Left colon (tissue), 2 donors: ENCODE measurements at regions not wholly inside any gene's neighbourhood (a gene's known extent, or its start where the extent isn't known, plus 50 kb on each side); places are given as distances from the start of the nearest gene placed in this dataset.
"Not testable (repeated sequence)": the region's sequence is repeated elsewhere in the genome, so short reads cannot be mapped to it uniquely, and the experiment has no call there.

Source experiments
- ATAC-seq: fragments of 200-7000 bp; cut with Tn5 transposase; one replicate; pipeline ENCODE4 v1.9.1; 2020; ENCODE audit warnings: mild to moderate bottlenecking, moderate library complexity
- DNase-seq, 2 donors: peaks; one replicate each; pipeline ENCODE4 v3.0.0-alpha.2; 2020
- intact Hi-C, 2 donors: fragments of 100-400 bp; cut with DNase I in 1 of 2; cut with micrococcal nuclease in 1 of 2; formaldehyde crosslinking; loops; one replicate each; pipeline versions ENCODE4 v1.11.2 to v1.14.0; 2022; cut with DNase I, micrococcal nuclease
- donor health status: DM: no; HTN: no; CAD: no.
- donor health status: DM: yes; HTN: yes; CAD: no.

GRCh38 chr1:187836557-187836956, 1007.8 kb downstream of the PLA2G4A start:
- intact Hi-C loops = no loop called here
- no peak for DNase-seq
- no peak for ATAC-seq

GRCh38 chr1:187837787-187838186, 1009.0 kb downstream of the PLA2G4A start:
- intact Hi-C loops = no loop called here
- DNase-seq (no peak), ATAC-seq (no peak)

- intact Hi-C loops = no loop called here
- no peak for ATAC-seq
- DNase-seq = no peak
Observed at GRCh38 chr1:187838335-187839293, 1009.9 kb downstream of the PLA2G4A start.

- ATAC-seq = no peak
- no peak for DNase-seq
- intact Hi-C loops = no loop called here
Observed at GRCh38 chr1:187839873-187840272, 1011.1 kb downstream of the PLA2G4A start.

GRCh38 chr1:187840557-187840956, 1011.8 kb downstream of the PLA2G4A start:
- intact Hi-C loops = no loop called here
- ATAC-seq (no peak), DNase-seq (no peak)

GRCh38 chr1:187842406-187843165, 1013.8 kb downstream of the PLA2G4A start:
- DNase-seq (no peak), ATAC-seq (no peak)
- intact Hi-C loops = no loop called here

GRCh38 chr1:187844313-187844712, 1015.6 kb downstream of the PLA2G4A start:
- no peak for DNase-seq
- no peak for ATAC-seq
- intact Hi-C loops = no loop called here

- intact Hi-C loops = no loop called here
- ATAC-seq (no peak), DNase-seq (no peak)
Observed at GRCh38 chr1:187847531-187847930, 1018.8 kb downstream of the PLA2G4A start.

GRCh38 chr1:187848321-187848720, 1019.6 kb downstream of the PLA2G4A start:
- ATAC-seq (no peak), DNase-seq (no peak)
- intact Hi-C loops = no loop called here

GRCh38 chr1:187850146-187850545, 1021.4 kb downstream of the PLA2G4A start:
- ATAC-seq, DNase-seq, intact Hi-C loops: not testable (repeated sequence)

- ATAC-seq (no peak), DNase-seq (no peak)
- intact Hi-C loops = no loop called here
Observed at GRCh38 chr1:187853505-187853904, 1024.8 kb downstream of the PLA2G4A start.

GRCh38 chr1:187854457-187854856, 1025.7 kb downstream of the PLA2G4A start:
- DNase-seq (no peak), ATAC-seq (no peak)
- intact Hi-C loops = no loop called here

- DNase-seq = no peak
- ATAC-seq = no peak
- intact Hi-C loops = no loop called here
Observed at GRCh38 chr1:187862506-187862905, 1033.8 kb downstream of the PLA2G4A start.

- intact Hi-C loops = no loop called here
- DNase-seq (no peak), ATAC-seq (no peak)
Observed at GRCh38 chr1:187870552-187870951, 1041.8 kb downstream of the PLA2G4A start.

- no peak for DNase-seq
- no peak for ATAC-seq
Observed at GRCh38 chr1:187871177-187871845, 1042.6 kb downstream of the PLA2G4A start.

GRCh38 chr1:187872550-187872949, 1043.8 kb downstream of the PLA2G4A start:
- DNase-seq (no peak), ATAC-seq (no peak)
- intact Hi-C loops = no loop called here

More at GRCh38 chr1:187871177-187871845, 1042.6 kb downstream of the PLA2G4A start:
- intact Hi-C loops = no loop called here

GRCh38 chr1:187873126-187873525, 1044.4 kb downstream of the PLA2G4A start:
- DNase-seq (no peak), ATAC-seq (no peak)
- intact Hi-C loops = no loop called here

GRCh38 chr1:187876775-187877174, 1048.0 kb downstream of the PLA2G4A start:
- DNase-seq = no peak
- intact Hi-C loops = no loop called here
- no peak for ATAC-seq

GRCh38 chr1:187877220-187877619, 1048.5 kb downstream of the PLA2G4A start:
- intact Hi-C loops = no loop called here
- DNase-seq (no peak), ATAC-seq (no peak)
